ENCODE measurements at regions not wholly inside any gene's neighbourhood (a gene's known extent, or its start where the extent isn't known, plus 50 kb on each side); places are given as distances from the start of the nearest gene placed in this dataset.
A peak's percentile ranks its signal among the peaks of the same experiment; 100 is the strongest.
"Not testable (repeated sequence)": the region's sequence is repeated elsewhere in the genome, so short reads cannot be mapped to it uniquely, and the experiment has no call there.

DNA sequence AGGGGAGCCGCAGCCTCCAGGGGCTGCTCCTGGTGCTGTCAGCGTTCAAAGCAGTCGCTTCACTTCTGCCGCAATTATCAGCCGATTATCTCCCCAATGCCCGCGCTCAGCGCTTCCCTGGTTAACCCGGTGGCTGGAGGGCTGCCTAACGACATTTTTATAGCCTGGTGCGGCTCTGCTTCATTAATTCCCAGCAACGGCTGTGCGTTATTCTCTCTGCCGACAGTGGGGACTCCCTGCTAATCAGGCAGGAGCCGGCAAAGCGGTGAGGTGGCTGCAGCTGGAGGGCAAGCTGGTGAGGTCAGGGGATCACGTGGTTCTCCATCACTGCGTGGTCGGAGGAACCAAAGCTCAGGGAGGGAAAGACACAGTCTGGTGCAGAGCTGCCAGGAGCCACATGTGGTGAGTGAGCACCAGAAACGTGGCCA is 62.9 kb downstream of the GLRX5 start:
- DNase-seq = peak; percentile 34

DNA sequence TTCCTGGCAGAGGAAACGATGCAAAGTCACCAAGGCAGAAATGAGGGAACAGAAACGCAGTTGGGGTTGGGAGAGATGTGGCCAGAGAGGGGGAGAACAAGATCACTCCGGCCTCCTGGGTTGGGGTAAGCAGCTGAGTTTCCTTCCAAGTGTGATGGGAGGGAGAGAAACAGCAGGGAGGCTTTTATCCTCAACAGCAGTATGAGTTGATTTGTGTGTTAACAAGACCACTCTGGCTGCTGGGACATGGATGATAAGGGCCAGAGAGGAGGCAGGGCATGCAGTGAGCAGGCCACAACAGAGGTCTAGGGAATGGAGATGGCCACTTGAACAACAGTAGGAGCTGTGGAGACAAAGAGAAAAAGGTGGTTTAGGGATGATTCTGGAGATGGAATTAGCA is 66.8 kb downstream of the GLRX5 start:
- peak; percentile 7 for DNase-seq

DNA sequence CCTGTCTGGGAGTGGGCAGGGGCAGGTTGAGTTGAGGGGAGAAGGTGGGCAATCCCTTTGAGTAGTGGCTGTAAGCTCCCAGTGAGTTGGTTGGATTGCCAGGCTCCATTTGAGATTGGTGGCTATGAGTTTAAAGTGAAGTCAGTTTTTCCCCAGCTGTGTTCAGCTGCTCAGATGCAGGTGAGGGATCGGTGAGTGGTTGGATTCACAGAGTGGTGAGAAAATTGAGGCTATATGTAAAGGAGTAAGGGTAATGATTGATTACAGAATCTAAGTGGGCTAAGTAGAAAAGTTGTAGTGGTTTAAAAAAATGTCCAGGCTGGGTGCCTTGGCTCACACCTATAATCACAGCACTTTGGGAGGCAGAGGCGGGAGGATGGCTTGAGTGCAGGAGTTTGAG is 68.6 kb downstream of the GLRX5 start:
- DNase-seq = no peak

DNA sequence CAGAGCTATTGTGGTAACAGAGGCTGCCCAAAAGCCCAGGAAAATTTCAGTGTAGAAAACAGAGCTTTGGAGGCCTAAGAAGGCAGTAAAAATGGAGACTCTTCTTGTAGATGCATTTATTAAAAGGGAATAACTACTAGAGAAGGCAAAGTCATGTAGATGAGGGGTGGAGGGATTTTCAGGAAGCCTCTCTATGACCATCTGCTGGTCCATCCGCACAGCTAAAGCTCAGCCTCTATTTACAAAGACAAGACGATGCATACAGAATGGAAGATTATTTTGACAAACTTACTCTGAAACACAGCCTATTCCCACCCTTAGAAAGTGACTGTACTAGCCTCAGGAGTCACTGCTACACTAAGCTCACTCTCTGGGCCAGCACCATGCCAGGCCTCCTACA is 71.4 kb downstream of the GLRX5 start:
- DNase-seq = no peak

DNA sequence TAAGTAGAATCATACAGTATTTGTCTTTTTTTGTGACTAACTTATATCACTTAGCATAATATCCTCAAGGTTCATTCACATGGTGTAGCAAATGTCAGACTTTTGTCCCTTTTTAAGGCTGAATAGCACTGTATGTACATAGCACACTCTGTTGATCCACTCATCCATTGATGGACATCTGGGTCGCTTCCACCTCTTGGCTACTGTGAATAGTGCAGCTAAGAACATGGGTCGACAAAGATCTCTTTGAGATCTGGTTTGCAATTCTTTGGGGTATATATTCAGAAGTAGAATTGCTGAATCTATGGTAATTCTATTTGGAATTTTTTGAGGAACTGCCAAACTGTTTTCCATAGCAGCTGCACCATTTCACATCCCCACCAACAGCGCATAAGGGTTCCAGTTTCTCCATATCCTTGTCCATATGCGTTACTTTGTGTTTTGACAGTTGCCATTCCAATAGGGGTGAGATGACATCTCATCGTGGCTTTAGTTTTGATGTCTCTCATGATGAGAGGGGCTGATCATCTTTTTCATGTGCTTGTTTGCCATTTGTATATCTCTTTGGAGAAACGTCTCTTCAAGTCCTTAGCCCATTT is 73.9 kb downstream of the GLRX5 start:
- DNase-seq = no peak

DNA sequence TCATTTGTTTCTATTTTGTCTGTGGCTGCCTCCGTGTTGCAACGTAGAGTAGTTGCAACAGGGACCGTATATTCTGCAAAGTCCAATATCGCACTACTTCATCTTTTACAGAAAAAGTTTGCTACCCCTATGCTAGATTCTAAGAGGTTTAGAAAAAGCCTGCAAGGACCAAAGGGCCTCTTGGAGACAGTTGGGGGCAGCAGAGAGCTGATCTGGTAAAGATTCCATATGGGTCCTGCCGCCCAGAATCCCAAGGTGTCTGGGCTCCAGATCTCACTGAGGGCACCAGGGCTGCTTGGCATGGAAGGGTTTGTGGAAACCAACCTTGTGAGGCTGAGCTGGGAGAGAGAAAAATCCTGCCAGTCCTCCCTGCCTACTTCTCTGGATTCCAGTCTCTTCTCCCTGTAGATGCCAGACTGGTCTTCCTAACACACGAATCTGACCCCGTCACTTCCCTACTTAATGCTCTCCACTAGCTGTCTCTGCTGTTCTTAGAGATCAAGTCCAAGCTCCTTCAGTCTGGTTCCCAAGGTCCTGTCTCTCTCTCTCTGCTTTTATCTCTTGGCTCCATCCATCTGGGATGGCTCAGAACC is 74.6 kb downstream of the GLRX5 start:
- peak; percentile 56 for DNase-seq

DNA sequence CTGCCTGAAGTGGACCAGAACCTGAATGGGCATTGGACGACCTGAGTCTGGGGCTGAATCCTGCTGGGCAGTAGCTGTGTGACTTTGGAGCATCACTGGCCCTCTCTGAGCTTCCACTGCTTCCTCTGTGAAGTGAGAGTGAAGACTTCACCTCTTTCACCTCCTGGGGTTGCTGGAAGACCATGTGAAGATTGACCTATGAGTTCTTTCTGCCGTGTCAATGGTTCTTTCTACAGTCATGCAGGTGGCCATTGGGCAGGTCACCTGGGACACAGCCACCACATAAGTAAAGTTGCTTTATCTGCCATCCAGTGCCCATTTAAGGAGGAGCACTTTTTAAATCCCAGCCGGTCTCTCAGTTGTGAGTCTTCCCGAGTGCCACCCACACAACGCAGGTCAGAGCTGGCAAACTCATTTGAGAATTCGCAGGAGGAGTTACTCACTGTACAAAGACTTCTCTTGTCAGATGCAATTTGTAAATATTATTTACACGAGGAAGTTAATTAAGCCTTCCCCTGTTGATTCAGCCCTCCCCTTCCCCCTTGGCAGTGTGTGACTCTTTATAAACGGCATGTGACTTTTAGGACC is 74.8 kb upstream of the TCL1B start:
- DNase-seq = no peak

DNA sequence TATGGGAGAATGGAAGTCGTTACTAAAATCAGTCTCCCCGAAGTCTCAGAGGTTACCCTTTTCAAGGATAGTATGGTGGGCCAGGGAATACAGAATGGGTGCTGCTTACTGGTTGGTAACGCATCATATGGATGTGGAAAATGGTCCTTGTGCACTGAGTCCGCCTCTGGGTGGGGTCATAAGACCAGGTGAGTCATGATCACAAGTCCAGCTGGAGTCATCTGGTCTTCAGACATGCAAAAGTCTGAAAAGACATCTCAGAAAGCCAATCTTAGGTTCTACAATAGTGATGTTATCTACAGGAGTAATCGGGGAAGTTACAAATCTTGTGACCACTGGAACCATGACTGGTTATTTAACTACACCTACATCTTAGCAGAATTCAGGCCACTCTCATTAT is 71.9 kb upstream of the TCL1B start:
- peak; percentile 5 for DNase-seq

DNA sequence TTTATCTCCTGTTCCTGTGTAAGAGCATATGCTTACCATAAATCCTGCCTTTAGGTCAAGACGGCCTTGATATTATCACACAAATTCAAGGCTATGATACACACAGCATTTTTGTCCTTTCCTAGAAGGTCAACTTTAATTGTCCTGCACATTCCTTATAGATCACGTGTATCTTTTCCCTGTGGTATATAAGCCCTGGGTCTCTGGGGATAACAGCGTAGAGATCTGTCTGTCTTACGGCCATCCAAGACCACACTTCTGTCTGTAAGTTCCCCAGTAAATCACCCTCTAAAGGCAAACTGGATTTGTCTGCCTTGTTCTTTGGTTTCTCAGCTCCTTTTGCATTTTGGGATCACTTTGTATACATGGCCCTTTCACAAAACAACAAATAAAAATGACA is 69.5 kb upstream of the TCL1B start:
- no peak for DNase-seq

DNA sequence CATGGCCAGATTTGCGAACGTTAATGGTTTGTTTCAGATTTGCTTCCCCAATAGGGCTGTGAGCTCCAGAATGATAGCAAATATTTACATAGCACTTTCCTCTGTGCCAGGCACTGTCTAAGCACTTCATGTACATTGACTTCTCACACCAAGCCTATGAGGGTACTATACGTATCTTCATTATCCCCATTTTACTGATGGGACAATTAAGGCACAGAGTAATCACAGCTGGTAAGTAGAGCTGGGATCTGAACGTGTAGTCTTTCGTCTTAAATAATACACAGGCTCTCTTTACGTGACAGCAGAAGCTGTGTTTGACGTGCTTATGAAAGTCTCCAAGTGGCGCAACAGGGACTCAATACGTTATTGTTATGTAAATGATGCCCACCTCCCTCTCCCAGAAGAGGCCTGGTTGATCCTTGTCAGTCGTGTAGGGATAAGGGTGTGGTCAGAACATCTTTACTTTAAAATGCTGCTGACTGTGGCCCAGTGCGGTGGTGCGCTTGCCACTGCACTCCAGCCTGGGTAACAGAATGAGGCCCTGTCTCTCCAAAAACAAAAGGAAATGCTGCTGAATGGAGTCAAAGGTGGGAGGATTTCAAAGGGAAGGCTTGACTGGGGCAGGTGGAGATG is 66.3 kb upstream of the TCL1B start:
- no peak for DNase-seq

DNA sequence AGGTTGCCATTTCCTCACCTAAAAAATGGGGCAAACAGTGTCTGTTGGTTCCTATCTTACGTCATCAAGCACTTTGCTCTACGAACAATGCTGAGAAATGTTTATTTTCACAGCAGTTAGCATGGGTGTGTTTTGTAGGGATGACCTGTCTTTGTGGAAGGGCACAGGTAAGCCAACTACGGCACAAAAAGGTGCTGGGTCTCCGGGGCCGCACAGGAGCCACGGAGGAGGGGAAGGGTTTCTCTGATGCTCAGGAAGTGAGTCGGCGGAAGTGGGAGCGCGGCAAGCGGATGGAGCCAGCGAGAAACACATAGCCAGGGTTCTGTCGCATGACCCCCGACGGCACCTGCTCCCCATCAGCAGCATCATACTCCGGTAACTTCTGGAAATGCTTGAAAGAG is 65.6 kb upstream of the TCL1B start:
- no peak for DNase-seq

DNA sequence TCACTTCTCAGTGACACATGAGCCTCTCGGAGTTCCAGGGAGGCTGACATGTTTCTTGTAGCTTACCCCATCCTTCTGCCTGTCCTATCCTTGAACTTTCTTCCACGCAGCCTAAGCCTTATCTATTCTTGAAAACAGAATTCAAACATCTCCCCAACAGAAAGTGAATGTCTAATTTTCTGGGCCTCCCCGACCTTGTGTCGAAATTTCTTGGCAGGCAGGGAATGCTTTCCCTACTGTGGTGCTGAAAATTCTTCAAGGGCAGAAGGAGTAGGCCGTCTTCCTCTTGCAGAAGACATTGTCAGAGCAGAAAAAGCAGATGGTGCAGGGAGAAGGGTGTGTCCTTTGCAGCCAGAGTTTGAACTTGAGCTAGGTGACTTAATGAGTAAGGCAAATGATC is 63.0 kb upstream of the TCL1B start:
- no peak for DNase-seq

DNA sequence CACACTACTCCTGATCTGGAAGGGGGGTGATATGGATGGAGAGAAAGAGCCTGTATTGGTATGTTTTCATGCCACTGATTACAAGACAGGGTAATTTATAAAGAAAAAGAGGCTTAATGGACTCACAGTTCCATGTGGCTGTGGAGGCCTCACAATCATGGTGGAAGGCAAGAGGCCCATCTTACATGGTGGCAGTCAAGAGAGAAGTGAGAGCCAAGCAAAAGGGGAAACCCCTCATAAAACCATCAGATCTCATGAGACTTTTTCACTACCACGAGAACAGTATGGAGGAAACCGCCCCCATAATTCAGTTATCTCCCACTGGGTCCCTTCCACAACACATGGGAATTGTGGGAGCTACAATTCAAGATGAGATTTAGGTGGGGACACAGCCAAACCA is 60.5 kb upstream of the TCL1B start:
- not testable (repeated sequence) for DNase-seq

DNA sequence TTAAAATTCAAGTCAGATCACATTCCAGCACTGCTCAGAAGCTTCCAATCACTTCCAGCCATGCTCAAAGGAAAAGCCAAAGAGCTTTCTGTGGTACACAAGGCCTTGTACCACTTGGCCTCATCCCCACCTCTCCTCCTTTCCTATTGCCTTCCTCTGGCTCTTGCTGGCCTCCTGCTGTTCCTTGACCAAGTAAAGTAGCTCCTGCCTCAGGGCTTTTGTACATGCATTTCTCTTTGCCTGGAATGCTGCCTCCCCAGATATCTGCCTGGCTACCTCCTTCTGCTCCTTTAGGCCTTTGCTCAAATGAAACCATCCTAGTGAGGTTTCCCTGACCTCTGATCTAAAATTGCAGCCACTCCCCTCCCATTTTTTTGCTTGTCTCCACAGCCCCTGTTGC is 51.2 kb upstream of the TCL1B start:
- no peak for DNase-seq
